KMS-11 (cell line): ENCODE measurements at regions not wholly inside any gene's neighbourhood (a gene's known extent, or its start where the extent isn't known, plus 50 kb on each side); places are given as distances from the start of the nearest gene placed in this dataset.

Experiments
- H2AFZ ChIP-seq: fragments of 200-600 bp; sonication (generic); 2 replicates; pipeline ENCODE4 v1.6.1; 2016; ENCODE audit warnings: antibody characterized with exemption, mixed run types, low read depth
- H3K27ac ChIP-seq: fragments of 200-600 bp; sonication (generic); 2 replicates; pipeline ENCODE4 v1.6.1; 2016; ENCODE audit warnings: mild to moderate bottlenecking, mixed run types
- H3K27me3 ChIP-seq: fragments of 200-600 bp; sonication (generic); 2 replicates; pipeline ENCODE4 v1.6.1; 2017; ENCODE audit warnings: mild to moderate bottlenecking, low read depth, mixed run types, moderate library complexity; ENCODE audit not compliant: insufficient read depth
- H3K36me3 ChIP-seq: fragments of 200-600 bp; sonication (generic); 2 replicates; pipeline ENCODE4 v1.6.1; 2017; ENCODE audit warnings: mild to moderate bottlenecking, mixed run types; ENCODE audit not compliant: insufficient read depth
- H3K4me1 ChIP-seq: fragments of 200-600 bp; sonication (generic); 2 replicates; pipeline ENCODE4 v1.6.1; 2016; ENCODE audit warnings: mild to moderate bottlenecking, low read depth, mixed run types; ENCODE audit not compliant: poor library complexity, severe bottlenecking
- H3K4me2 ChIP-seq: fragments of 200-600 bp; sonication (generic); 2 replicates; pipeline ENCODE4 v1.7.0; 2016; ENCODE audit warnings: mild to moderate bottlenecking, mixed run types
- H3K4me3 ChIP-seq: fragments of 200-600 bp; sonication (generic); IDR thresholded peaks from 2 replicates; pipeline ENCODE4 v1.6.1; 2017; ENCODE audit warnings: low read depth, low read length, mixed read lengths; ENCODE audit not compliant: insufficient read depth
- H3K79me2 ChIP-seq: fragments of 200-600 bp; sonication (generic); 2 replicates; pipeline ENCODE4 v1.6.1; 2016; ENCODE audit warnings: low read depth, mixed run types; ENCODE audit not compliant: insufficient read depth
- H3K9ac ChIP-seq: fragments of 200-600 bp; sonication (generic); 2 replicates; pipeline ENCODE4 v1.6.1; 2016; ENCODE audit warnings: mild to moderate bottlenecking, mixed run types
- H4K20me1 ChIP-seq: fragments of 200-600 bp; sonication (generic); 2 replicates; pipeline ENCODE4 v1.6.1; 2016; ENCODE audit warnings: mild to moderate bottlenecking, mixed run types; ENCODE audit not compliant: insufficient read depth
- CTCF ChIP-seq: fragments of 200-600 bp; sonication (generic); conservative IDR thresholded peaks from 2 replicates; pipeline ENCODE4 v1.6.1; 2017; ENCODE audit warnings: low read depth, mild to moderate bottlenecking, antibody characterized with exemption, low read length, moderate library complexity, mixed read lengths

GRCh38 chr20:50364542-50364941 is 145.6 kb upstream of the PTPN1 start:
- H3K79me2 ChIP-seq = no peaks in the 10 kb centered on the region
- TF ChIP-seq CTCF = no peak
- no peak overlapping the region for H3K4me3 ChIP-seq
- no peaks in the 10 kb centered on the region for H4K20me1 ChIP-seq
- no peak overlapping the region for H2AFZ ChIP-seq
- H3K4me1 ChIP-seq = no peaks in the 10 kb centered on the region
- no peak overlapping the region for H3K4me2 ChIP-seq
- H3K36me3 ChIP-seq = no peaks in the 10 kb centered on the region
- H3K9ac ChIP-seq = no peak overlapping the region
- H3K27ac ChIP-seq = no peak overlapping the region
- H3K27me3 ChIP-seq = peaks cover 60% of the 10 kb centered on the region

GRCh38 chr20:50366270-50367103 is 143.7 kb upstream of the PTPN1 start:
- Histone ChIP-seq H2AFZ (no peak overlapping the region), H3K4me1 (no peaks in the 10 kb centered on the region), H4K20me1 (no peaks in the 10 kb centered on the region), H3K27ac (no peak overlapping the region), H3K79me2 (no peaks in the 10 kb centered on the region), H3K27me3 (peaks cover 56% of the 10 kb centered on the region), H3K9ac (no peak overlapping the region), H3K4me3 (no peak overlapping the region), H3K4me2 (no peak overlapping the region), H3K36me3 (no peaks in the 10 kb centered on the region)
- TF ChIP-seq CTCF = no peak

- Histone ChIP-seq H3K79me2 (no peaks in the 10 kb centered on the region), H3K4me3 (no peak overlapping the region), H3K27ac (no peak overlapping the region), H3K9ac (no peak overlapping the region), H2AFZ (no peak overlapping the region), H3K4me1 (no peaks in the 10 kb centered on the region), H4K20me1 (no peaks in the 10 kb centered on the region), H3K36me3 (no peaks in the 10 kb centered on the region), H3K4me2 (no peak overlapping the region), H3K27me3 (peaks cover 49% of the 10 kb centered on the region)
- no peak for TF ChIP-seq CTCF
These were observed 143.0 kb upstream of the PTPN1 start for GRCh38 chr20:50367104-50367674.

GRCh38 chr20:50367739-50368375 is 142.3 kb upstream of the PTPN1 start:
- H3K4me2 ChIP-seq = no peak overlapping the region
- no peaks in the 10 kb centered on the region for H4K20me1 ChIP-seq
- peaks cover 54% of the 10 kb centered on the region for H3K27me3 ChIP-seq
- no peak overlapping the region for H3K27ac ChIP-seq
- no peaks in the 10 kb centered on the region for H3K4me1 ChIP-seq
- no peak overlapping the region for H3K9ac ChIP-seq
- TF ChIP-seq CTCF = no peak
- no peaks in the 10 kb centered on the region for H3K79me2 ChIP-seq
- H3K4me3 ChIP-seq = no peak overlapping the region
- H3K36me3 ChIP-seq = no peaks in the 10 kb centered on the region
- no peak overlapping the region for H2AFZ ChIP-seq
